IgD-negative memory B cell (primary cell): ENCODE measurements at regions not wholly inside any gene's neighbourhood (a gene's known extent, or its start where the extent isn't known, plus 50 kb on each side); places are given as distances from the start of the nearest gene placed in this dataset.
"Not testable (repeated sequence)": the region's sequence is repeated elsewhere in the genome, so short reads cannot be mapped to it uniquely, and the experiment has no call there.

Experiments used
- H3K27ac Mint-ChIP-seq, 3 donors: one replicate each; pipeline ENCODE4 v1.8.0; 2020 to 2022; ENCODE audit warnings: mild to moderate bottlenecking in 3 of 3, mixed read lengths in 3 of 3, moderate library complexity in 1 of 3
- H3K27me3 Mint-ChIP-seq: one replicate; pipeline ENCODE4 v1.8.0; 2021; ENCODE audit warnings: mixed read lengths
- H3K36me3 Mint-ChIP-seq: one replicate; pipeline ENCODE4 v1.8.0; 2020; ENCODE audit warnings: mild to moderate bottlenecking, mixed read lengths
- H3K4me1 Mint-ChIP-seq, 3 donors: one replicate each; pipeline ENCODE4 v1.8.0; 2020 to 2022; ENCODE audit warnings: mixed read lengths in 3 of 3, mild to moderate bottlenecking in 1 of 3
- H3K4me3 Mint-ChIP-seq, 4 donors: one replicate each; pipeline ENCODE4 v1.8.0; 2020 to 2022; ENCODE audit warnings: mild to moderate bottlenecking in 4 of 4, mixed read lengths in 4 of 4, moderate library complexity in 3 of 4
- H3K9me3 Mint-ChIP-seq, 3 donors: one replicate each; pipeline ENCODE4 v1.8.0; 2020 to 2021; ENCODE audit warnings: mixed read lengths in 3 of 3, mild to moderate bottlenecking in 1 of 3

GRCh38 chr6:144922771-144923490, 637.8 kb downstream of the UTRN start:
- not testable (repeated sequence) for H3K27ac Mint-ChIP-seq, H3K9me3 Mint-ChIP-seq, H3K4me1 Mint-ChIP-seq, H3K27me3 Mint-ChIP-seq, H3K4me3 Mint-ChIP-seq, H3K36me3 Mint-ChIP-seq

- not testable (repeated sequence) for H3K4me1 Mint-ChIP-seq, H3K9me3 Mint-ChIP-seq, H3K4me3 Mint-ChIP-seq, H3K27me3 Mint-ChIP-seq, H3K36me3 Mint-ChIP-seq, H3K27ac Mint-ChIP-seq
These were observed 638.3 kb downstream of the UTRN start for GRCh38 chr6:144923491-144923787.

GRCh38 chr6:144928847-144929246, 643.7 kb downstream of the UTRN start:
- Mint-ChIP-seq H3K27me3 (no peaks in the 10 kb centered on the region), H3K27ac (peak overlapping the region in 1 of 3 donors; percentile 14), H3K36me3 (no peaks in the 10 kb centered on the region), H3K4me3 (no peak overlapping the region), H3K9me3 (peaks cover 0 to 4% (median 0%) of the 10 kb centered on the region in 3 donors), H3K4me1 (no peaks in the 10 kb centered on the region)

- H3K36me3 Mint-ChIP-seq = no peaks in the 10 kb centered on the region
- no peaks in the 10 kb centered on the region for H3K4me1 Mint-ChIP-seq
- H3K4me3 Mint-ChIP-seq = no peak overlapping the region
- H3K27ac Mint-ChIP-seq = no peak overlapping the region
- peaks cover 0 to 8% (median under 1%) of the 10 kb centered on the region in 3 donors for H3K9me3 Mint-ChIP-seq
- H3K27me3 Mint-ChIP-seq = peaks cover under 1% of the 10 kb centered on the region
These were observed 644.1 kb downstream of the UTRN start for GRCh38 chr6:144929262-144929661.

GRCh38 chr6:144931172-144932035, 646.3 kb downstream of the UTRN start:
- H3K36me3 Mint-ChIP-seq = no peaks in the 10 kb centered on the region
- H3K4me1 Mint-ChIP-seq = no peaks in the 10 kb centered on the region
- H3K27ac Mint-ChIP-seq = no peak overlapping the region
- H3K9me3 Mint-ChIP-seq = peaks cover 0 to 14% (median 4%) of the 10 kb centered on the region in 3 donors
- no peak overlapping the region for H3K4me3 Mint-ChIP-seq
- H3K27me3 Mint-ChIP-seq = peaks cover 4% of the 10 kb centered on the region

GRCh38 chr6:144932621-144933020, 647.5 kb downstream of the UTRN start:
- peaks cover 4% of the 10 kb centered on the region for H3K27me3 Mint-ChIP-seq
- no peaks in the 10 kb centered on the region for H3K36me3 Mint-ChIP-seq
- peaks cover 0 to 14% (median 4%) of the 10 kb centered on the region in 3 donors for H3K9me3 Mint-ChIP-seq
- H3K27ac Mint-ChIP-seq = no peak overlapping the region
- no peaks in the 10 kb centered on the region for H3K4me1 Mint-ChIP-seq
- no peak overlapping the region for H3K4me3 Mint-ChIP-seq

GRCh38 chr6:144935181-144935580, 650.0 kb downstream of the UTRN start:
- H3K27ac Mint-ChIP-seq = no peak overlapping the region
- H3K4me3 Mint-ChIP-seq = no peak overlapping the region
- H3K9me3 Mint-ChIP-seq = peaks cover 0 to 12% (median 4%) of the 10 kb centered on the region in 3 donors
- H3K4me1 Mint-ChIP-seq = no peaks in the 10 kb centered on the region
- H3K36me3 Mint-ChIP-seq = no peaks in the 10 kb centered on the region
- peaks cover 5% of the 10 kb centered on the region for H3K27me3 Mint-ChIP-seq

DNA sequence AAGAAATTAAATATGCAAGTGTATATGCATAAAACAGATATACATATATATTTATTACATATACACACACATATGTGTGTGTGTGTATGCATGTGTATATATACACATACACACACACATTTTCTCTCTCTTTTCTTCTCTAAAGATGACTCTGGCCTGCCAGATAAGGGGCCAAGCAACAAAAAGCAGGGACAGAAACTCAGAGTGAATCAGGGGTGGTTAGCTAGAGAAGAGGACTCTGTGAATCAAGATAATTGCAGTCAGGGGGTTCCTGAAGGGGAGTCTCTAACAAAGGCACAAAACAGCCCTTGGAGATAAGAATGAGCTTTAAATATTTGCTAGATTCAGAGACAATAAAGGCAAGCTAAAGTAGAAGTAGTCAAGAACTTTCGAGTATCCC, 650.5 kb downstream of the UTRN start:
- H3K9me3 Mint-ChIP-seq = peaks cover 0 to 11% (median 4%) of the 10 kb centered on the region in 3 donors
- no peak overlapping the region for H3K27ac Mint-ChIP-seq
- H3K4me3 Mint-ChIP-seq = no peak overlapping the region
- peaks cover 5% of the 10 kb centered on the region for H3K27me3 Mint-ChIP-seq
- no peaks in the 10 kb centered on the region for H3K4me1 Mint-ChIP-seq
- H3K36me3 Mint-ChIP-seq = no peaks in the 10 kb centered on the region

DNA sequence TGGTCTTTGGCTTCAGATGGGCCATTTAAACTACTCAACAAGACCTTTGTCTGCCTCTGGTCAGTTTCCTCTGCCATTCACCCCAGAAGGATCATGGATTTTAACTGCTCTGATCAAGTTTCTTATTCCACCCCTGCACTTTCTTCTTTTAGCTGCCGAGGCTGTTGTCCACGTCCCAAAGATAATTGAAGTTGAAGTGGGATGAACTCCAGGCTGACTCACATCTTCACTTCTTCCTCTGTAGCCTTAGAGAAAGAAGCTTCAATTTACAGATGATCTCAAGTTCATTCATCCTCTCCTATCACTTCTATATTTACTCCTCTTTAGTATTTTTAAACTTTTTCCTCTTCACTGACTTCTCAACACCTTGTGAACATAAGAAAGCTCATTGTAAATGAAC, 651.6 kb downstream of the UTRN start:
- no peak overlapping the region for H3K4me3 Mint-ChIP-seq

DNA sequence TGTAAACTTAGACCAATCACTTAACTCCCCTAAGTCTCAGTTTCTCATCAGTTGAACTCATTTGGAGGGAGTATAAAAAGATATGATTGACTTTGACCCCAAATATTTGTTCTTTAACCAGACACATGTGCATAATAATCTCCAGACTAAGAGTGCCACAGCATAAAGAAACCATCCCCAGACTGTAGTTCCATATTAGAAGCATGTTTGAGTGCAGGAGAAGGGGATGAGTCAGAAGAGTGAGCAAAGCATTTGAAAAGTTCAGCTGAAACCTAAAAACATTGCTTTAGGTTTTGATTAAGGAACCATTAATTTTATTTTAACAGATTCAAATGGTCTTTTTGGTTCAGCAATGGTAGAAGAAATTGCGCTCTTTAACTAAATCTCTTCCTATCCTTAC, 654.8 kb downstream of the UTRN start:
- Mint-ChIP-seq H3K27ac (no peak overlapping the region), H3K9me3 (peaks cover 0 to 11% (median 3%) of the 10 kb centered on the region in 3 donors), H3K4me1 (no peaks in the 10 kb centered on the region), H3K27me3 (peaks cover 3% of the 10 kb centered on the region), H3K36me3 (no peaks in the 10 kb centered on the region), H3K4me3 (no peak overlapping the region)

More for the DNA sequence above, 651.6 kb downstream of the UTRN start:
- Mint-ChIP-seq H3K36me3 (no peaks in the 10 kb centered on the region), H3K4me1 (no peaks in the 10 kb centered on the region), H3K27ac (no peak overlapping the region), H3K27me3 (peaks cover 7% of the 10 kb centered on the region), H3K9me3 (peaks cover 0 to 11% (median 4%) of the 10 kb centered on the region in 3 donors)

- no peaks in the 10 kb centered on the region for H3K36me3 Mint-ChIP-seq
- H3K27me3 Mint-ChIP-seq = peaks cover 7% of the 10 kb centered on the region
- no peak overlapping the region for H3K27ac Mint-ChIP-seq
- H3K4me1 Mint-ChIP-seq = no peaks in the 10 kb centered on the region
- peaks cover 0 to 14% (median 0%) of the 10 kb centered on the region in 3 donors for H3K9me3 Mint-ChIP-seq
- no peak overlapping the region for H3K4me3 Mint-ChIP-seq
These were observed 659.0 kb downstream of the UTRN start for GRCh38 chr6:144944106-144944505.

- no peaks in the 10 kb centered on the region for H3K36me3 Mint-ChIP-seq
- no peak overlapping the region for H3K27ac Mint-ChIP-seq
- peaks cover 4% of the 10 kb centered on the region for H3K27me3 Mint-ChIP-seq
- H3K4me1 Mint-ChIP-seq = no peaks in the 10 kb centered on the region
- no peak overlapping the region for H3K4me3 Mint-ChIP-seq
- H3K9me3 Mint-ChIP-seq = peaks cover 0 to 14% (median 0%) of the 10 kb centered on the region in 3 donors
These were observed 662.4 kb downstream of the UTRN start for GRCh38 chr6:144947398-144947976.

- Mint-ChIP-seq H3K4me3 (no peak overlapping the region), H3K27me3 (peaks cover 4% of the 10 kb centered on the region), H3K27ac (no peak overlapping the region), H3K36me3 (no peaks in the 10 kb centered on the region), H3K4me1 (no peaks in the 10 kb centered on the region), H3K9me3 (peaks cover 0 to 2% (median 0%) of the 10 kb centered on the region in 3 donors)
These were observed 666.7 kb downstream of the UTRN start for GRCh38 chr6:144951730-144952437.

DNA sequence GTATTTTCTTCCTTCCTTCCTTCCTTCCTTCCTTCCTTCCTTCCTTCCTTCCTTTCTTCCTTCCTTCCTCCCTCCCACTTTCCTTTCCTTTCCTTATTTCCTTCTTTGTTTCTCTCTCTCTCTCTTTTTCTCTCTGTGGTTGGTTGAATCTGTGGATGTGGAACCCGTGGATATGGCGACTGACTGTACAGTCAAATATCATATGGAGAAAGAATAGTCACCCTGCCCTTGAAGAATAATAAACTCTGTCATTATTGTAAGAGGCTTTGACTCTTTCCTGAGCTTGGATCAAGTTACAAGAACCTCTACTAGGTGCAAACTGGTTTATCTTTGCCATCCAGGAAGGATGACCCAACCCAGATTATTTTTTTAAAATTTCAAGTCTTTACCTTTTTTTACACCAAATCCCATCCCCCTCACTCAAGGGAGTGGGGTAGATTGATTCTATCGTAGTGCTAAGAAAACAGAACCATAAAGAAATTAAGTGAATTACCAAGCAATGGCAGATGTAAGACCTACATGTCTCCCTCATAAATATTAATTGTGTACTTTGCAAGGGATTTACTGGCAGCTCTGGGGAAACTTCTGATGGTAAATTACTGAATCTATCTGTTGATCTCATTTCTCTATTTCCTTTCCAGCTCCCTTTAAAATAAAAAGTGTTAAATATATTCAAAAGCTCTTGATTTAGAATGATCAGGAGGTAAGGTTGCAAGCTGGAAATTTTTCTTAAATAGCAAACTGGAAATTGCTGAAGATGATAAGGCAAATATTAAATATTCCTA, 667.5 kb downstream of the UTRN start:
- Mint-ChIP-seq H3K4me1 (no peaks in the 10 kb centered on the region), H3K9me3 (peaks cover 0 to 2% (median 0%) of the 10 kb centered on the region in 3 donors), H3K27ac (no peak overlapping the region), H3K27me3 (peaks cover 4% of the 10 kb centered on the region), H3K36me3 (no peaks in the 10 kb centered on the region), H3K4me3 (no peak overlapping the region)
